ENCODE measurements at regions not wholly inside any gene's neighbourhood (a gene's known extent, or its start where the extent isn't known, plus 50 kb on each side); places are given as distances from the start of the nearest gene placed in this dataset.

- no peaks in the 10 kb centered on the region for H3K36me3 ChIP-seq (replicated peaks in 1 of 2; ENCODE audit: control insufficient read depth in 1 of 2, insufficient read depth in 2 of 2, low read length in 2 of 2)
- no peaks in the 10 kb centered on the region for H3K9me3 ChIP-seq (replicated peaks in 1 of 2; ENCODE audit: control insufficient read depth in 1 of 2, insufficient read depth in 1 of 2, low read length in 2 of 2)
- H3K27me3 ChIP-seq (ENCODE audit: control insufficient read depth in 2 of 2, insufficient read depth in 2 of 2, low read length in 2 of 2) = no peaks in the 10 kb centered on the region
- no peaks in the 10 kb centered on the region for H3K79me2 ChIP-seq (ENCODE audit: insufficient read depth, low read length)
- no peak for TF ChIP-seq CTCF (IDR thresholded peaks at IDR 0.05)
- H3K9ac ChIP-seq (ENCODE audit: insufficient read depth, low read length, poor library complexity, severe bottlenecking) = no peak overlapping the region
- DNase-seq = no peak
- H3K4me1 ChIP-seq (ENCODE audit: control insufficient read depth in 1 of 2, insufficient read depth in 2 of 2, low read length in 2 of 2) = no peaks in the 10 kb centered on the region
- H3K4me3 Mint-ChIP-seq = no peak overlapping the region
- H2AFZ ChIP-seq (ENCODE audit: insufficient read depth, low read depth, low read length, poor library complexity, severe bottlenecking) = no peak overlapping the region
- H4K20me1 ChIP-seq (ENCODE audit: insufficient read depth, low read length) = no peaks in the 10 kb centered on the region
- peaks cover 0 to 1% (median 0%) of the 10 kb centered on the region in 3 donors for H3K27me3 Mint-ChIP-seq (ENCODE audit: low read depth in 3 of 3)
- no peak overlapping the region for H3K27ac ChIP-seq (ENCODE audit: low read depth in 1 of 2, low read length in 2 of 2)
- WGBS (ENCODE audit: insufficient coverage) = no CpG with 5 or more reads among the region's 3 CpGs
- H3K9me3 Mint-ChIP-seq = no peaks in the 10 kb centered on the region
- intact Hi-C loops (cut with micrococcal nuclease) = no loop called here
- no peaks in the 10 kb centered on the region for H3K4me1 Mint-ChIP-seq
- no peaks in the 10 kb centered on the region for H3K36me3 Mint-ChIP-seq
- H3K27ac Mint-ChIP-seq = no peak overlapping the region
- H3K4me3 ChIP-seq (replicated peaks in 1 of 3; ENCODE audit: low read depth in 2 of 3, low read length in 3 of 3) = no peak overlapping the region
- H3K4me2 ChIP-seq (replicated peaks; ENCODE audit: extremely low read depth, low read length, poor library complexity, severe bottlenecking) = no peak overlapping the region
Measured at GRCh38 chr22:23471698-23472097, 108.4 kb downstream of the IGLL1 start.

GRCh38 chr22:23470811-23471389, 109.2 kb downstream of the IGLL1 start:
- Mint-ChIP-seq H3K36me3 (no peaks in the 10 kb centered on the region), H3K9me3 (no peaks in the 10 kb centered on the region), H3K27ac (no peak overlapping the region), H3K4me1 (no peaks in the 10 kb centered on the region), H3K27me3 (ENCODE audit: low read depth in 3 of 3) (peaks cover 0 to 3% (median 0%) of the 10 kb centered on the region in 3 donors), H3K4me3 (no peak overlapping the region)
- H3K4me3 ChIP-seq (replicated peaks in 1 of 3; ENCODE audit: low read depth in 2 of 3, low read length in 3 of 3) = no peak overlapping the region
- H3K79me2 ChIP-seq (ENCODE audit: insufficient read depth, low read length) = no peaks in the 10 kb centered on the region
- intact Hi-C loops (cut with micrococcal nuclease) = no loop called here
- no peak overlapping the region for H3K9ac ChIP-seq (ENCODE audit: insufficient read depth, low read length, poor library complexity, severe bottlenecking)
- H3K4me1 ChIP-seq (ENCODE audit: control insufficient read depth in 1 of 2, insufficient read depth in 2 of 2, low read length in 2 of 2) = no peaks in the 10 kb centered on the region
- no peaks in the 10 kb centered on the region for H3K36me3 ChIP-seq (replicated peaks in 1 of 2; ENCODE audit: control insufficient read depth in 1 of 2, insufficient read depth in 2 of 2, low read length in 2 of 2)
- no peaks in the 10 kb centered on the region for H3K27me3 ChIP-seq (ENCODE audit: control insufficient read depth in 2 of 2, insufficient read depth in 2 of 2, low read length in 2 of 2)
- H4K20me1 ChIP-seq (ENCODE audit: insufficient read depth, low read length) = no peaks in the 10 kb centered on the region
- H3K27ac ChIP-seq (ENCODE audit: low read depth in 1 of 2, low read length in 2 of 2) = no peak overlapping the region
- 100% methylated on average over 4 of the region's 8 CpGs for WGBS (ENCODE audit: insufficient coverage)
- H3K4me2 ChIP-seq (replicated peaks; ENCODE audit: extremely low read depth, low read length, poor library complexity, severe bottlenecking) = no peak overlapping the region
- no peak overlapping the region for H2AFZ ChIP-seq (ENCODE audit: insufficient read depth, low read depth, low read length, poor library complexity, severe bottlenecking)
- no peak for DNase-seq
- no peak for TF ChIP-seq CTCF (IDR thresholded peaks at IDR 0.05)
- H3K9me3 ChIP-seq (replicated peaks in 1 of 2; ENCODE audit: control insufficient read depth in 1 of 2, insufficient read depth in 1 of 2, low read length in 2 of 2) = no peaks in the 10 kb centered on the region
